KBM-7 (cell line): ENCODE measurements at regions not wholly inside any gene's neighbourhood (a gene's known extent, or its start where the extent isn't known, plus 50 kb on each side); places are given as distances from the start of the nearest gene placed in this dataset.
A peak's percentile ranks its signal among the peaks of the same experiment; 100 is the strongest.
"Not testable (repeated sequence)": the region's sequence is repeated elsewhere in the genome, so short reads cannot be mapped to it uniquely, and the experiment has no call there.

ENCODE experiments used
- DNase-seq: peaks from one replicate; pipeline ENCODE4 v3.0.0-alpha.2; 2015
- in situ Hi-C: fragments of 300-500 bp; cut with MboI; formaldehyde crosslinking; loops from 2 replicates; pipeline ENCODE4 v1.14.3; 2020; ENCODE audit warnings: low sequenced_read_pairs, low pct_unique_long_range_greater_than_20kb, mixed read lengths

GRCh38 chr22:33149611-33150010, 91.4 kb upstream of the SYN3 start:
- in situ Hi-C loops = no loop called here
- DNase-seq = no peak

- no peak for DNase-seq
- in situ Hi-C loops = no loop called here
Measured at GRCh38 chr22:33144721-33145120, 86.5 kb upstream of the SYN3 start.

GRCh38 chr22:33142282-33143055, 84.3 kb upstream of the SYN3 start:
- in situ Hi-C loops = no loop called here
- DNase-seq = no peak

- DNase-seq = no peak
- in situ Hi-C loops = no loop called here
Measured at GRCh38 chr22:33139937-33140336, 81.8 kb upstream of the SYN3 start.

- in situ Hi-C loops, DNase-seq: not testable (repeated sequence)
Measured at GRCh38 chr22:33138333-33138732, 80.2 kb upstream of the SYN3 start.

GRCh38 chr22:33130473-33130872, 72.3 kb upstream of the SYN3 start:
- in situ Hi-C loops = no loop called here
- DNase-seq = no peak

- DNase-seq = no peak
- in situ Hi-C loops = no loop called here
Measured at GRCh38 chr22:33129621-33130020, 71.4 kb upstream of the SYN3 start.

- DNase-seq = no peak
- in situ Hi-C loops = no loop called here
Measured at GRCh38 chr22:33126881-33127280, 68.7 kb upstream of the SYN3 start.

GRCh38 chr22:33124471-33124870, 66.3 kb upstream of the SYN3 start:
- in situ Hi-C loops = no loop called here
- no peak for DNase-seq

GRCh38 chr22:33122439-33122838, 64.3 kb upstream of the SYN3 start:
- in situ Hi-C loops = not testable (repeated sequence)
- DNase-seq = peak; percentile 0

- in situ Hi-C loops = no loop called here
- DNase-seq = no peak
Measured at GRCh38 chr22:33119044-33119443, 60.9 kb upstream of the SYN3 start.

GRCh38 chr22:33117821-33118220, 59.6 kb upstream of the SYN3 start:
- in situ Hi-C loops = no loop called here
- no peak for DNase-seq

- DNase-seq = no peak
- in situ Hi-C loops = no loop called here
Measured at GRCh38 chr22:33116841-33117547, 58.8 kb upstream of the SYN3 start.

GRCh38 chr22:33114565-33114964, 56.4 kb upstream of the SYN3 start:
- in situ Hi-C loops = no loop called here

GRCh38 chr22:33112580-33112979, 54.4 kb upstream of the SYN3 start:
- no peak for DNase-seq
- in situ Hi-C loops = no loop called here

More at GRCh38 chr22:33114565-33114964, 56.4 kb upstream of the SYN3 start:
- DNase-seq = no peak

- in situ Hi-C loops = no loop called here
- DNase-seq = no peak
Measured at GRCh38 chr22:33111491-33111890, 53.3 kb upstream of the SYN3 start.

GRCh38 chr22:33110562-33111163, 52.5 kb upstream of the SYN3 start:
- in situ Hi-C loops = no loop called here
- no peak for DNase-seq

GRCh38 chr22:33109514-33110430, 51.6 kb upstream of the SYN3 start:
- in situ Hi-C loops = no loop called here
- no peak for DNase-seq

GRCh38 chr22:33108037-33108436, 49.9 kb upstream of the SYN3 start:
- DNase-seq = no peak
- in situ Hi-C loops = no loop called here
